HCEC 1CT (cell line): ENCODE measurements at regions not wholly inside any gene's neighbourhood (a gene's known extent, or its start where the extent isn't known, plus 50 kb on each side); places are given as distances from the start of the nearest gene placed in this dataset.
A peak's percentile ranks its signal among the peaks of the same experiment; 100 is the strongest.
"Not testable (repeated sequence)": the region's sequence is repeated elsewhere in the genome, so short reads cannot be mapped to it uniquely, and the experiment has no call there.

Experiments
- DNase-seq: peaks from one replicate; pipeline ENCODE4 v3.0.0-alpha.2; 2017

DNA sequence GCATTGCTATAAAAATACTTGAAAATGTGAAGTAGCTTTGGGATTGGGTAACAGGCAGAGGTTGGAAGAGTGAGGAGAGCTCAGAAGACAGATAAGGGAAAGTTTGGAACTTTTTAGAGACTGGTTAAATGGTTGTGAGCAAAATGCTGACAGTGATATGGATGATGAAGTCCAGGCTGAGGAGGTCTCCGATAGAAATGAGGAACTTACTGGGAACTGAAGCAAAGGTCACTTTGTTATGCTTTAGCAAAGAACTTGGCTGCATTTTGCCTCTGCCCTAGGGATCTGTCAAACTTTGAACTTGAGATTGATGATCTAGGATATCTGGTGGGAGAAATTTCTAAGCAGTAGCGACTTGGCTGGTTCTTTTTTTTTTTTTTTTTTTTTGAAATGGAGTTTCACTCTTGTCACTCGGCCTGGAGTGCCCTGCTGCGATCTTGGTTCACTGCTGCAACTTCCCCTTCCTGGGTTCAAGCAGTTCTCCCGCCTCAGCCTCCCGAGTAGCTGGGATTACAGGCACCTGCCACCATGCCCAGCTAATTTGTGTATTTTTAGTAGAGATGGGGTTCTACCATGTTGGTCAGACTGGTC lies 998.9 kb downstream of the TLE1 start:
- DNase-seq: no peak

DNA sequence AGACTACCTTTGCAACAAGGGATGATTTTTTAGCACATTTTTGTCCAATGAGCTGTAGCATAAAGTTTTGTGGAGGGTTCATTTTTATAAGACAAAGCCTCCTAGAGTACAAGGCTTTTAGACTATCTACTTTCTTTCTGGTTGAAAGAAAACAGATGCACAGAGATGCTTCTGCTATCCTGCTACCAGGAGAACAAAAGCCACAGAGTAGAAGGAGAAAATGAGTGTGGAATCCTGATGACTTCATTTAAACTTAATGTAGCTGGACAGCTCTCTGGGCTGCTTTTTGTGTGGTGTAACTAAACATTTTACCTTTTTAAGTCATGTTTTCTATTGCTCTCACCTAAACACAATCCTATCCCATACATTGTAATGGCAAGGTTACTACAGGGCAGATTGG lies 1009.4 kb downstream of the TLE1 start:
- no peak for DNase-seq

DNA sequence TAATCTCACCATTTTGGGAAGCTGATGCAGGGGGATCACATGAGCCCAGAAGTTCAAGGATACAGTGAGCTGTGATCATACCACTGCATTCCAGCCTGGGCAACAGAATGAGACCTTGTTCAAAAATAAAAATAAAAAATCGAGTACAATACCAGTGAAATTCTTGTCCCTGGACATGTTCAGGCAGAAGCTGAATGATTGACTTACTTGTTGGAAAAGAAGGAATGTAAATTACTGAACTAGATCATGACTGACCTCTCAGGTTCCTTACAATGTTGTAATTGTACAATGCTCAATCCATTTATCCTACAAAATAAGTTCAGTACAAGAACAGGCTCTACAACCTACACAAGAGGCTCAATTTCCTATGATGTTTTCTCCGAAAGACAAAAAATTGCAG lies 1010.4 kb downstream of the TLE1 start:
- DNase-seq: no peak

DNA sequence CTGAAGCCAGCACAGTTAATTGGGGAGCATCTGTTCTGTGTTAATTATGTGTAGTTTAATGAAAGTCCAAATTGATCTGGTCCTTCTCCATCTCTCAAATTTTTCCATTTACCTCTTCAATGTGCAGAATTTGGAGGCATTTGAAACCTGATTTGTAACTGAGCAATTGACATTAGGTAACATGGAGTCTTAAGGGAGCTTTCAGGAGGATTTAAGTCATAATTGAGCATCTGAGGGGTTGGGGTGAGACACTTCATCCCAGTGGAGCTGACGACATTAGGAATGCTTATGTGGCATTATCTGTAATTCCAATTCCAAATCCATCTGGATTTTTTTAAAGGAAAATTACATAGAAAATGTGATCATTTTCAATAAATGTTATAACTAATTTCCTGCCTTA lies 1015.9 kb downstream of the TLE1 start:
- DNase-seq: no peak

DNA sequence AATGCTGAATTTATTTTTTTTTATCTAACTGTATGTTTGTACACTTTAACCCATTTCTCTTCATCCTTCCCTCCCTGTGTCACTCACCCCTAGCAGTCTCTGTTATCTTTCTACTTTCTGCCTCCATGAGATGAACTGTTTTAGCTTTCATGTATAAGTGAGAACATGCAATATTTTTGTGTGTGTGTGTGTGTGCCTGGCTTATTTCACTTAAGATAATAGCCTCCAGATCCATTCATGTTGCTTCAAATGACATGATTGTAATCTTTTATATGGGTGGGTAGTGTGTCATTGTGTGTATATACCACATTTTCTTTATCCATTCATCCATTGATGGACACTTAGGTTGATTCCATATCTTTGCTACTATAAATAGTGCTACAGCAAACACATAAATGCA lies 1023.9 kb downstream of the TLE1 start:
- DNase-seq: no peak

DNA sequence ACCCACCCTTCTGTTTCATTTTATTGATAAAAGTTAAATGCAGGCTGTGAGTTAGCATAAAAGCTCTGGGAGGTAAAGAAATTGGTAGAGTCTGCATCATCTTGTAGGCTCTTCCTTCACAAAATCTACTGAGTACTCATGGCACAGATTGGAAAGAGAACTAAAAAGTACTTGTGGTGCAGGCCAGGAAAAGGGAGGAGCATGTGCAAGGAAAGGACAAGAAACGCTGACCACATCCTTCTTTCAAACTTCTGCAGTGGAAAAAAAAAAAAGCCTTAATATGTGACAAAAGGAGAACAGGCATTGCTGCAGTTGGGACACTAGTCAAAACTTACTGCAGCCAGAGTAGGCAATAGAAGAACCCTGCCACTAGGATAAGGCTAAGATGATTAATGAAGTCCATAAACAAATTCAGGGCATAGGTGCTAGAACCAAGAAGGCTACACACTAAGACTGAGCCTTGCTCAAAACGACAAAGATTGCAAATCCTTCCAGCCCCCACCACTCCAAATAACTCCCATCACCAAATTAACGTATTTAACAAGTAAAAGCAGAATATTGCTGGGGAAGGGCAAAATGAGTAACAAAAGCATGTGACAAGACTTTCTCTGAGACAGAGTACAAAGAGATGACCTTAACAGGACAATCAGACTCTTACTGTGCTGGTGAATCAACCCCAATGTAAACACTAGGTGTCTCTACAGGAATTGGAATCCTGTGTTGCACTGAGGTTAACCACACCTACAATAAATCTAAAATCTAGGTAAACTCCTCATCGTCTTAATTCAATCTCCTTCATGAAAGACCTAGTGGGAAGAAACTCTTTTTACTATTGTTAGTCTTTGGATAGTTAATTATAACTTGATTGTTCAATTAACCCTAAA lies 1024.8 kb downstream of the TLE1 start:
- peak; percentile 49 for DNase-seq

DNA sequence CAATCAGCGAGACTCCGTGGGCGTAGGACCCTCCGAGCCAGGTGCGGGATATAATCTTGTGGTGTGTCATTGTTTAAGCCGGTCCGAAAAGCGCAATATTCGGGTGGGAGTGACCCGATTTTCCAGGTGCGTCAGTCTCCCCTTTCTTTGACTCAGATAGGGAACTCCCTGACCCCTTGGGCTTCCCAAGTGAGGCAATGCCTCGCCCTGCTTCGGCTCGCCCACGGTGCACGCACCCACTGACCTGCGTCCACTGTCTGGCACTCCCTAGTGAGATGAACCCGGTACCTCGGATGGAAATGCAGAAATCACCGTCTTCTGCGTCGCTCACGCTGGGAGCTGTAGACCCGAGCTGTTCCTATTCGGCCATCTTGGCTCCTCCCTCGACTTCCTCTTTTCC lies 1029.6 kb downstream of the TLE1 start:
- not testable (repeated sequence) for DNase-seq

DNA sequence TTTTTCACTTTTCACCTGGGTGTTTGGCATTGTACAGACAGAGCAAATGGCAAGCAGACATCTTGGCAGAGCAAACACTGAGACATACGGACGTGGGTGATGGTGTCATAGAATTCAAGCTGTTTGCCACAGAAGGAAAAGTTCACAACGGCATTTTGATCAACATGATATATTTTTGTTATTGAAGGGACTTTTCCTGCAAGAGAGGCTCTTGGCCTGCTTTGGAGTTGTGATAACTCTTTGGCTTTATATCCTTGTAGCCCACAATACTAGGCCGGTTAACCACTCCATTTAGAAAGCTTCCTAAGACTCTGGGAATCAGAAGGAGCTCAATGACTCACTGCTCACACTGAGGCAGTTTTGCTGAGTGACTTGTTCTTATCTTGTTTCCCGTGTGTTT lies 1038.3 kb downstream of the TLE1 start:
- peak; percentile 31 for DNase-seq

DNA sequence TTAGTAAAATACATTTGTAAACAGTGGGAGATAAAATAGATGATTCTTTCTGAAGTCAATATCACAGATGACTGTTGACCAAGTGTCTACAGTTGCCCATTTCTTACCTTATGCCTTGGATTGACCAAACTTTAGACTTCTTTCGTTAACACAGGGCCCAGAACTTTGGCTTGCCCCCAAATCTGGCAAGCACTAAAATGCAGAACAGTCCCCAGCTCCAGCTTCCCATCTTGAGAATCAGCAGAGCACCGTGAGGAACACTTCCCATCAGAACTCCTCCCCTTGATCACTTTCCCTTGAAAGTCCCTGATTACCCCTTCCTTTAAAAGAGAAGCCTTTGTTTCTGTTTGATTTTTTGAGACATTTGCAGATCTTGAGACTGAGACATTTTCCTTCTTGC lies 1039.9 kb downstream of the TLE1 start:
- DNase-seq: no peak

DNA sequence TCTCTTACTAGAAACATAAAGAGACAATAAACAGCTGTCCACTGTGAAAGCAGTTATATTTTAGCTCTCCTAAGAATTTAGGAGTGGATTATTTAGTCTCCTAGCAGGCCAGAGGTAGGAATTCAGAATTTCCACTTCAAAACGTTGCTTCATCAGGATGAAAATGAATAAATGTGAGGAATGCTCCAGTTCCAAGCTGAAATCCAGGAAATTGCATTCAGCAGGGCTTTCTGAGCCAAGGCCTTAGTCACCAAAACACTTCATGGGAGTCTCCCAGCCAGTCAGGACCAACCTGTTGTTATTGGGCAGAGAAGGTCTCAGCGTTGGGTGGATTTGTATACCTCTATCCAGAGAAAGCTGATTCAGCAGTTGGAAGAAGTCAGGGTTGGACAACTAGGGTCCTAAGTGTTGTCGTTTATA lies 1040.3 kb downstream of the TLE1 start:
- peak; percentile 88 for DNase-seq

DNA sequence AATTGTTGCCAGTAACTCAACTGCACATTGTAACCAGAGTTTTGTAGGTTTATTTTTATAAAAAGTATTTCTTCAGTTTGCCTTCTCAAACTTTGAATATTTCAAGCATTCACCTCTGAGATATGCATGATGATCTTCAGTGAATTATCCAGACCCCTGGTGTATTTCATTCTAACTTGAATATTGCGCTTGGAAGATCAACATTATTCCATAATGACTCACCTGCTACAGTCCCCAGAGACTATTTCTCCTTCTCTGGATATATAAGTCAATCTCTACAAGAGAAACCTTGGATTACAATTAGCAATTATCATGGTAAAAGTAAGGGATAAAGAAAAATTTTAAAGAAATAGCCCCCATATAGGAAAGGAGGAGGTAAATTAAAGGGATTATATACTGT lies 1041.0 kb downstream of the TLE1 start:
- DNase-seq: peak; percentile 67

DNA sequence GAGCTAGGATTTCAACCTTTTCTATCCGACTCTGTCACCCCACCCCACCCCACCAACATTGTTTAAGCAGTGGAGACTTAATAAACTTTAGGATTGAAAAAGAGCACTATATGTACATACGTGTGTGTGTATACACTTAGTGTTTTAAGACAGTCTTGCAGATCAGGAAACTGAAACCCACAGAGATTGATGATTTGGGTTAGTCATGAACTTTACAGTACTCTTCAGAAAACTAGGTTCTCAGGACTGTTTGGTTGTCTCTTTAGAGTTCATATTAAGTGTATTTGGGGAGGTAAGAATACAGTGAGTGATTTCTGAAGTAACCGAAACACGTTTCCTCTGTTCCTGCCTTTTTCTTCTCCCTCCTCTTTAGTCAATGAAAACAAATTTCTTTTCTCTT lies 1043.1 kb downstream of the TLE1 start:
- DNase-seq: no peak

DNA sequence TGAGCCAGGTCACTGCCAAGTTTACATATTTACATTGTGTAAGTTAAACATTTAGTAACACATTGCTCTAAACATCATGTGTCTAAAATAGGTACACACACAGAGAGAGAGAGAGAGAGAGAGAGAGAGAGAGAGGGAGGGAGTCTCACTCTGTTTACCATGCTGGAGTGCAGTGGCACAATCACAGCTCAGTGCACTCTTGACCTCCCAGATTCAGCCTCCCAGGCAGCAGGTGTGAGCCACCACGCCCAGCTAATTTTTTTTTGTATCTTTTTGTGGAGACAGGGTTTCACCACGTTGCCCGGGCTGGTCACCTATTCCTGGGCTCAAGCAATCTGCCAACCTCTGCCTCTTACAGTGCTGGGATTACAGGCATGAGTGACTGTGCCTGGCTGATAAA lies 1045.3 kb downstream of the TLE1 start:
- no peak for DNase-seq

DNA sequence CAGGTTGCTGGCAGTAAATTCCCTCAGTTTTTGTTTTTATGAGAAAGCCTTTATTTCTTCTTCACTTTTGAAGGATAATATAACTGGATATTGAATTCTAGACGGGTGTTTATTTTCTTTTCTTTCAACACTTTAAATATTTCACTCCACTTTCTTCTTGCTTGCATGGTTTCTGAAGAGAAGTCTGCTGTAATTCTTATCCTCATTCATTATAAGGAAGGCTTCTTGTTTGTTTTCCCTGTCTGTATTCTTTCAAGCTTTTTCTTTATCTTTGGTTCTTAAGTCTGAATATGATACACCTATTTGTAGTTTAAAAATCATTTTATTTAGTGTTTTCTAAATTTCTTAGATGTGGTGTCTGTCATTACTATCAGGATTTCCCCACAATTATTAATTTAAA lies 1054.3 kb downstream of the TLE1 start:
- no peak for DNase-seq

DNA sequence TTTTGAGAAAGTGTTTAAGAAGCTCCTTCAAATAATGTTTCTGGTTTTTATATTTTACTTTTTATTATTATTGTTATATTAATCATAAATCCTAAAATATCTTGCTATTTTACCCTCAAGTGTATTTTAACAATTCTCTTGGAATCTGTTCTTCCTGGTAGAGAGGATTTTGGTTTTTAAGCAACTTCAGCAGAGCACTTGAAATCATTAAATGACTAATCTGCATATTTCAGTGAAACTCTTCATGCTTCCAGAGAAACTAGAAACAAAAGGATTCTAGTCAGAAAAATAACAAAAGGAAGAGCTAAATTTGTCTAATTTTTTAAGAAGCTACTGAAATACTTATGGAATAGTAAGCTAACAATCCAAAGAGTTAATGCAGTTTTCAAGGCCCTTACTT lies 1057.3 kb downstream of the TLE1 start:
- peak; percentile 2 for DNase-seq

DNA sequence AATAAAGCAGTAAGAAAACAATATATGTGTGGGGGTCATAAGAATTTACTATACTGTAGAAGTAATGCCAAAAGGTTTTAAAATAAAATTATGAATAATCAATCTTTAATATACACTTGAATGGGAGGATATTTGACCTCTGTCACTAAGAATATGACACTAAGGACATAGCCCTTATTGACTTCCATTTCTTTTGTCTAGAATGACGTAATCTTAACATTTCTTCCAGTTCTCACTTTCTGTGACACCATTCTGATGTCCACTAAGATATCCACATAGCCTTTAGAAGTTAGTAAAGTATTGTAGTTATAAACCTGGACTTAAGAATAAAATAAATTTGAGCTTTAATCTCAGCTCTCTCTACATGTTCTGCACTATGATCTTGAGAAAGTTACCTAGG lies 1050.7 kb downstream of the TLE4 start:
- no peak for DNase-seq

DNA sequence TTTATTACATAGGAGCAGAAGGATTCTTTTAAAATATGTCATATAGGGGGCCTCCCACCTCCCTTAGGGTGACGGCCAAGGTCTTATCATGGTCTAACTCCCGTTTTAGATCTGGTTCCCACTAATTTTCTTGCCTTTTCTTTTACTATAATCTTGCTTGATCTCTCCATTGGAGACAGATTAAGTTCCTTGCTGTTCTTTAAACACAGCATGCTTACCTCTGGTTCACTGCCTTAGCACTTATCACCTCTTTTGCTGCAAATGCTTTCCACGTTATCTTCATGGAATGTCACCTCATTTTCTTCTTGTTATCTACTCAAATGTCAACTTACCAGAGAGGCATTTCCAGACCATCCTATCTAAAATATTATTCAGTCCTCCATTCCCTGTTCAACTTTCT lies 1047.6 kb downstream of the TLE4 start:
- DNase-seq: no peak

DNA sequence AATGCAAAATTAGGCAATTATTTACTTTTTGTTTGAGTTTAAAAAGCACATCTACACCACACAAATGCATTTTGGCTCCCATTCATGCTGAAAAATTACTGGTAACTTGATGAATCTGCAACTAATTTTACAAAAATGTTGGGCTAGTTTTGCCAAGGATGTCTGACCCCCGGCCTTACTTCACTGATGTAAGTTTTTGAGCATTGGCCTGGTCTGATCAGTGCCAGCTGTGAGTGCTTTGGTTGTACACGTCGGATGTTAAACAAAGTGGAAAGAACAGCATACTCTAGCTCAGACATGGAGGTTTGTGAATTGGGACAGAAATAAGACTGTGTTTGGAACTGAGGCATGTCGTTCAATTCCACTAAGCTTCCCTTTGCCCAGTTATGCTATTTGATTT lies 1044.2 kb downstream of the TLE4 start:
- DNase-seq: peak; percentile 24

DNA sequence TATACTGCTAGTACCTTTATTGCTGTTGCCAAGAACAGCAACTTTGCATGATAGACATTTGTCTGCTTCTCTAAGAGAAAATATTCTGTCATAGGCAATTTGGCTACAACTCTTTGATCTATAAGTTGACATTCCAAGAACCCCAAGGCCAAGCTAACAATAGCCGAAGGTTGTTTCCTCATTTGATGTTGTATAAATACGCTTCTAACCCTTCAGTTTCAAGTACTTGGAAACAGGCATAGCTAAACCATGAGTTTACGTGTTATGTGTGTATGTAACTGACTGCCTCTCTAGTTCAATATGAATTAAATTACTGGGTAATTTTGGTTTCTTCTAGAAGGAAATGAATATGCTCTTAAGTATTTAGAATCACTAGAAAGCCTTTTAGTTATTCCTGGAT lies 1034.0 kb downstream of the TLE4 start:
- DNase-seq: no peak

DNA sequence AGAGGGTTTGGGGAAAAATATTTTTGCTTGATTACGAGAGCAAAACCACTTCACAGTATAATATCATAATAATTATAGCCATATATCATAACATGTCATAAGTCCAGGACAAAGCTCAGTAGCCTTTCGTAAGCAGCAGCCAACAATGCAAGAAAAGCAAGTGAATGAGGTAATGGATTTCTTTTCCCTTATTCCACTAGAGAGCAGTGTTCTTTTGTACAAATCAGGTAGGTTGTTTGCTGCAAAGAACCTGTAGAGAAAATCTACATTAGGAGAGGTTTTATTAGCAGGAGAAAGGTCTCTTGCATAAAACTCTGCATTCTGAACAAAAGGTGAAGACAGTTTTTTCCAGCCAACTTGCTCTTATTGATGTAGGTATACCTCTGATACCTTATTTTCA lies 1033.4 kb downstream of the TLE4 start:
- peak; percentile 62 for DNase-seq

DNA sequence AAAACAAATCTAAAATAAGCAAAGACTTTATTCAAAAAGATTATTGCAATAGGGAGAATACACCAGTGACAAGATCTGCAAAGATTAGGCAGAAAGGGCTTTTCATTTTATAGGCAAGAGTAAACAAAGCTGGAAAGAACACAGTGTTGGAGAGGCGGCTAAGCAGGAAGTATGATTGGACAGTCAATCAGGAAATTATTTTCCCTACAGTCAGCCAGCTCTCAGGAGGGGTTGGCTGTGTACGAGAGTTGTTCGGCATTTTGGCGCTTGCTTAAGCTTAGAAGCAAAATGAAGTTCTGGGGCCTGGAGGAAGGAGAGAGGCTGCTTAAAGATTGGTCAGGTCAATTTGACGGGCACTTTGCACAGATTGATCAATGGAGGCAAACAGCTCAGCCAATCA lies 1030.5 kb downstream of the TLE4 start:
- no peak for DNase-seq

DNA sequence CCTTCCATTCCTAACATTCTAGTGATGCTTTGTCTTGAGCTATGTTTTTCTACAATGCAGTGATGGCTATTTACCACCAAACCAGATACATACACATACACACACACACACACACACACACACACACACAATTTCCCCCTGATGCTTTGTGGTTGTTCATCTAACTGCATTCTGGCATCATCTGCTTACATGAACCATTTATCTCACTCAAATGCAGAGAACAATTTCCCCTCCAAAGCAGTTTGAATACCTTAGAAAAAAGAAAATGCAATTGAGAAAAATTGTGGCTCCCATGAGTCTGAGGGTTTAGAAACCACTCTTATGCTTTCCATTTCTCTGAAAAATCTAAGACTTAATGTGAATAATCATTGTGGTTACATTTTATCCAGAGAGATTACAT lies 1024.8 kb downstream of the TLE4 start:
- DNase-seq: no peak

DNA sequence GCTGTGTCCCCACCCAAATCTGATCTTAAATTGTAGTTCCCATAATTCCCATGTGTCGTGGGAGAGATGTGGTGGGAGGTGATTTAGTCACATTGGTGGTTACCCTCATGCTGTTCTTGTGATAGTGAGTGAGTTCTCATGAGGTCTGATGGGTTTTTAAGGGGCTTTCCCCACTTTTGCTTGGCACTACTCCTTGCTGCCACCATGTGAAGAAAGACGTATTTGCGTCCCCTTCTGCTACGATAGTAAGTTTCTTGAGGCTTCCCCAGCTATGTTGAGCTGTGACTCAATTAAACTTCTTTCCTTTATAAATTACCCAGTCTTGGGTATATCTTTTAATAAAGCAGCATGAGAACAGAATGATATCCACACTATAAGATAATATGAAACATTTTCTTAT lies 1023.4 kb downstream of the TLE4 start:
- DNase-seq: no peak

DNA sequence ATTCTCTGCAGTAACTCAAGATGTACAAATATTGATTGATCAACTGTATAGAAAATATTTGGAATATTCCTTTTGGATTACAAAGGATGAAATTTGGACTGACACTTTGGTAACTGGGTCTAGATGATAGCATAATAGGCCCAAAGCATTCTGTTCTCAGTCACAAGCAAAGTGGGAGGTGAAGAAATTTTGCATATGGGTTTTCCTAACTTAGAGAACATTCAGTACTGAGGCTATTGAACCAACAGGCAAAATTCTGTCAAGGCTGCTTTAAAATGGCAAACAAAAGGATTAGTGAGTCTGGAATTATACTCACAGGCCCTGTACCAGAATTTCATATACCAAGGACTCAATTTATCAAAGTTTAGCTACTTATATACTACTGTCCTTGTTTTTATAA lies 1020.6 kb downstream of the TLE4 start:
- DNase-seq: no peak

DNA sequence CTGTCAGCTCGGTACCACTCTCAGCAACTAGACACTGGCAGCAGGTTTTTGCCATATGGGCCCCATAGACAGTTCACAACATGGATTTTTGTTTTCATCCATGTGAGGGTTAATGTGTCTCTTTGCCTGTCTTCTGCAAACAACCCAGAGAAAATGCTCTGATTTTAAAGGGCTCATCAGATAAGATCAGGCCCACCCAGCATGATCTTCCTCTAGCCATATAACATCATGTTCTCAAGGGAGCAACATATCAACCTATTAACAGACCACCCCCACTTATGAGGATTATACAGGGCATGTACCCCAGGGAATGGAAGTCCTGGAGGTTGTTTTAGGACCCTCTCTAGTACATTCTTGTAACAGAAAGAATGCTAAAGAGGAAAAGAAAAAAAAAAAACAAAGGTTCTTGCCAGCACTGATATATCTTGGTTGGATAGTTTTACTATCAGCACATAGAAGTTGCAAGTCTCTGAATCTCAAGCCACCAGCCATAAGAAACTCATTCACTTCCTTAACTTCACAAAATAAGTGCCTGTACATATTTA lies 1015.1 kb downstream of the TLE4 start:
- DNase-seq: no peak
